Endothelial cell (in vitro differentiated cells): ENCODE measurements at regions not wholly inside any gene's neighbourhood (a gene's known extent, or its start where the extent isn't known, plus 50 kb on each side); places are given as distances from the start of the nearest gene placed in this dataset.

Experiments used
- DNase-seq: peaks from one replicate; pipeline ENCODE4 v3.0.0; 2021; ENCODE audit warnings: low spot score
- H3K27ac Mint-ChIP-seq: one replicate; pipeline ENCODE4 v1.8.0; 2021; ENCODE audit warnings: mixed read lengths, inconsistent platforms; ENCODE audit not compliant: unreplicated experiment
- H3K27me3 Mint-ChIP-seq: one replicate; pipeline ENCODE4 v1.8.0; 2021; ENCODE audit warnings: mild to moderate bottlenecking, moderate library complexity, mixed read lengths, inconsistent platforms; ENCODE audit not compliant: unreplicated experiment
- H3K36me3 Mint-ChIP-seq: one replicate; pipeline ENCODE4 v1.8.0; 2021; ENCODE audit warnings: mild to moderate bottlenecking, low read depth, mixed read lengths, inconsistent platforms; ENCODE audit not compliant: unreplicated experiment
- H3K4me1 Mint-ChIP-seq: one replicate; pipeline ENCODE4 v1.8.0; 2021; ENCODE audit warnings: mild to moderate bottlenecking, mixed read lengths, inconsistent platforms; ENCODE audit not compliant: unreplicated experiment
- H3K4me3 Mint-ChIP-seq: one replicate; pipeline ENCODE4 v1.8.0; 2021; ENCODE audit warnings: mild to moderate bottlenecking, mixed read lengths, inconsistent platforms; ENCODE audit not compliant: unreplicated experiment
- H3K9me3 Mint-ChIP-seq: one replicate; pipeline ENCODE4 v1.8.0; 2021; ENCODE audit warnings: mixed read lengths, inconsistent platforms; ENCODE audit not compliant: unreplicated experiment
- TF ChIP-seq, protein P1 (sequence below): fragments of 200-600 bp; sonication (generic); IDR thresholded peaks from one replicate; pipeline ENCODE4 v1.5.0; 2021; ENCODE audit warnings: antibody characterized with exemption; ENCODE audit not compliant: unreplicated experiment

DNA sequence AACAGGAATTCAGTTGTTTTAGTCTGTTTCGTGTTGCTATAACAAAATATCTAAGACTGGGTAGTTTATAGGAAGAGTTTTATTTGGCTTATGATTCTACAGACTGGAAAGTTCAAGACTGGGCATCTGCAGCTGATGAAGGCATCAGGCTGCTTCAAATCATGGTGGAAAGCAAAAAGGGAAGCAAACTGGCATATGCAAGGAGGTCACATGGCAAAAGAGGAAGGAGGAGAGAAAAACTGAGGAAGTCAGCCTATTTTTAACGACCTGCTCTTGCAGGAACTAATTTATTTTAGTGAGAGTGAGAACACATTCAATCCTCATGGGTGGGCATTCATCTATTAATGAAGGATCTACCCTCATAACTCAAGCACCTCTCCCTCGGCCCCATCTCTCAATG, 363.1 kb upstream of the HS3ST1 start:
- Mint-ChIP-seq H3K27ac (no peak overlapping the region), H3K36me3 (no peaks in the 10 kb centered on the region), H3K9me3 (no peaks in the 10 kb centered on the region), H3K4me3 (no peak overlapping the region), H3K4me1 (no peaks in the 10 kb centered on the region), H3K27me3 (no peaks in the 10 kb centered on the region)
- DNase-seq = no peak
- TF ChIP-seq, protein P1, sequence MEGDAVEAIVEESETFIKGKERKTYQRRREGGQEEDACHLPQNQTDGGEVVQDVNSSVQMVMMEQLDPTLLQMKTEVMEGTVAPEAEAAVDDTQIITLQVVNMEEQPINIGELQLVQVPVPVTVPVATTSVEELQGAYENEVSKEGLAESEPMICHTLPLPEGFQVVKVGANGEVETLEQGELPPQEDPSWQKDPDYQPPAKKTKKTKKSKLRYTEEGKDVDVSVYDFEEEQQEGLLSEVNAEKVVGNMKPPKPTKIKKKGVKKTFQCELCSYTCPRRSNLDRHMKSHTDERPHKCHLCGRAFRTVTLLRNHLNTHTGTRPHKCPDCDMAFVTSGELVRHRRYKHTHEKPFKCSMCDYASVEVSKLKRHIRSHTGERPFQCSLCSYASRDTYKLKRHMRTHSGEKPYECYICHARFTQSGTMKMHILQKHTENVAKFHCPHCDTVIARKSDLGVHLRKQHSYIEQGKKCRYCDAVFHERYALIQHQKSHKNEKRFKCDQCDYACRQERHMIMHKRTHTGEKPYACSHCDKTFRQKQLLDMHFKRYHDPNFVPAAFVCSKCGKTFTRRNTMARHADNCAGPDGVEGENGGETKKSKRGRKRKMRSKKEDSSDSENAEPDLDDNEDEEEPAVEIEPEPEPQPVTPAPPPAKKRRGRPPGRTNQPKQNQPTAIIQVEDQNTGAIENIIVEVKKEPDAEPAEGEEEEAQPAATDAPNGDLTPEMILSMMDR = no peak

DNA sequence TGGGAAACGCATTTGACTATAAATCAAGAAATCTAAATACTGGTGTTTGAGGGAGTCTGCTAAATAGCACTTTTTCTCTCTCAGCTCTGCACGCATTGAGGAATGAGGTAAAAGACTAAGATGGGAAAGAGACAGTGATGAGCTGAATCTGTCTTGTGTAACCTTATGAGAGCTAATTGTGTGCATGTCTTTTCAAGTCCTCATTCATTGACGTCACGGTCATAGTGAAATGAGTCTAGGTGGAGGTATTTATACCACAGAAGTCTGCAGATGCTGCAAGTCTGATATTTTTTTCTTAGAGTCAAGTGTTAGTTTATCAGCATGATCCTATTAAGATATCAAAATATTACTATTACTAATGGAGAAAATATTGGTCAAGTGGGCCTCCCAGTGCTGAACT, 361.5 kb upstream of the HS3ST1 start:
- Mint-ChIP-seq H3K27me3 (no peaks in the 10 kb centered on the region), H3K4me1 (no peaks in the 10 kb centered on the region), H3K4me3 (no peak overlapping the region), H3K9me3 (no peaks in the 10 kb centered on the region), H3K36me3 (no peaks in the 10 kb centered on the region), H3K27ac (no peak overlapping the region)
- no peak for DNase-seq
- TF ChIP-seq, protein P1 = no peak

DNA sequence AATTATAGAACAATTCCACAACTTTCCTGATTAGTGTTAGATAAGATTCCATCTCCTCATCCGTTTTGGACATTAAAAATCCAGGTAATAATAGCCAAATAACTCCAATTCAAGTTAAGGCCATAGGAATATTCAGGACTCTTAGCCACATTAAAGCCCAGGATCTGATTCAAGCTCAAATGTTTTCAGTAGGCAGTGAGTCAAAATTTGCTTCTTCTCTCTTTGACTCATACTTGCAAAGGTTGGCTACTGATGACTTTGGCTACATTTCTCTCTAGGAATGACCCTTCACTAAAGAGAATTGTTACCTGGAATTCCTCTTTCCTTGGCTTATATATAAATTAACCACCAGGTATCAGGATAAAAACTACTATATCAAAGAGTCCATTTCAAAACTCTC, 354.9 kb upstream of the HS3ST1 start:
- TF ChIP-seq, protein P1 = no peak
- no peak overlapping the region for H3K27ac Mint-ChIP-seq
- no peaks in the 10 kb centered on the region for H3K4me1 Mint-ChIP-seq
- no peak overlapping the region for H3K4me3 Mint-ChIP-seq
- no peak for DNase-seq
- no peaks in the 10 kb centered on the region for H3K36me3 Mint-ChIP-seq
- no peaks in the 10 kb centered on the region for H3K9me3 Mint-ChIP-seq
- H3K27me3 Mint-ChIP-seq = peaks cover 2% of the 10 kb centered on the region

DNA sequence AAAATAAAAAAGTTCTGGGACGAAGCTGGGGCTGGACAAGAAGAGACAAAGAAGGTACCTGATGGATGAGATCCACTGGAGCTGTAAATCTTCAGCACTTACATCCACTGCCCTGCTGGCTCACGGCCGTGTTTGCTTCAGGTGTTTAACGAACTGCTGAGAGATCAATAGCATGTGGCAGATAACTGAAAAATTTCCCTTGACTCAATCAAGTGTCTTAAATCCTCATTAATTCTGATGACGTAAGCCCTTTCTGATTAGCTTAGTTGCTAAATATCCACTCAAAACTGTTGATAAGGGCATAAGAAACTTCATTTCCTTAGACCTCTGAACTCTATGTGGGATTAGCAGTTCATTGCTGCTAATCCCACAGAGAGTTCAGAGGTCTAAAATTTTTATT, 354.2 kb upstream of the HS3ST1 start:
- Mint-ChIP-seq H3K27me3 (peaks cover 2% of the 10 kb centered on the region), H3K9me3 (no peaks in the 10 kb centered on the region), H3K4me1 (no peaks in the 10 kb centered on the region), H3K36me3 (no peaks in the 10 kb centered on the region), H3K27ac (no peak overlapping the region), H3K4me3 (no peak overlapping the region)
- TF ChIP-seq, protein P1 = no peak
- no peak for DNase-seq

DNA sequence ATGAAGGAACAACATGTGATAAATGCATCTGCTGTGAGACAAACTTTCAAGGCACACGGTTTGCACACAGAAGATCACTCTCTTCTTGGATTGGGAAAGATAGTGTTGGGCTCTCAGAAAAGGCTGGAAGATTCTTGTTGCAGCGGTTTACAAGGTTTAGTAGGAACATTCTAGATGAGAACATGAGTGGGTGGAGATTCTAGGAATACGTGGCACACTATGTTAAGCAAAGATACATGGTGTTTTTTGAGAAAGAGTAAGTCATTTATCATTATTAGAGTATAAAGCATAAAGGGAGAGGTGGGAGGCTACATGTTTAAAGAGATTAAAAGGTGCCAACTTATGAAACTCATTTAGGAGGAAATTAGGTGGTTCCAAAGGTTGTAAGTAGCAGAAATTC, 348.8 kb upstream of the HS3ST1 start:
- Mint-ChIP-seq H3K9me3 (no peaks in the 10 kb centered on the region), H3K27me3 (peaks cover 2% of the 10 kb centered on the region), H3K27ac (no peak overlapping the region), H3K36me3 (no peaks in the 10 kb centered on the region), H3K4me1 (peaks cover 14% of the 10 kb centered on the region), H3K4me3 (no peak overlapping the region)
- no peak for DNase-seq
- TF ChIP-seq, protein P1 = no peak
